MM.1S (cell line): ENCODE measurements at regions not wholly inside any gene's neighbourhood (a gene's known extent, or its start where the extent isn't known, plus 50 kb on each side); places are given as distances from the start of the nearest gene placed in this dataset.
A peak's percentile ranks its signal among the peaks of the same experiment; 100 is the strongest.

Experiments used
- DNase-seq: peaks from one replicate; pipeline ENCODE4 v3.0.0-alpha.2; 2015
- H2AFZ ChIP-seq: fragments of 300-600 bp; sonication (generic); 2 replicates; pipeline ENCODE4 v1.6.0; 2016; ENCODE audit warnings: antibody characterized with exemption, low read length
- H3F3A ChIP-seq: fragments of 300-600 bp; sonication (generic); 2 replicates; pipeline ENCODE4 v1.6.1; 2016; ENCODE audit warnings: mild to moderate bottlenecking, antibody characterized with exemption, low read length, moderate library complexity, mixed read lengths; ENCODE audit not compliant: insufficient read depth
- H3K27ac ChIP-seq: fragments of 300-600 bp; sonication (generic); 2 replicates; pipeline ENCODE4 v1.5.1; 2016; ENCODE audit warnings: mild to moderate bottlenecking, low read length
- H3K27me3 ChIP-seq: fragments of 300-600 bp; sonication (generic); replicated peaks from 2 replicates; pipeline ENCODE4 v1.6.0; 2016; ENCODE audit warnings: low read length; ENCODE audit not compliant: insufficient read depth
- H3K36me3 ChIP-seq: fragments of 300-600 bp; sonication (generic); replicated peaks from 2 replicates; pipeline ENCODE4 v1.6.1; 2016; ENCODE audit warnings: mild to moderate bottlenecking, low read length, mixed read lengths; ENCODE audit not compliant: insufficient read depth
- H3K4me1 ChIP-seq: fragments of 300-600 bp; sonication (generic); 2 replicates; pipeline ENCODE4 v1.6.1; 2016; ENCODE audit warnings: low read length, mixed read lengths
- H3K4me2 ChIP-seq: fragments of 300-600 bp; sonication (generic); 2 replicates; pipeline ENCODE4 v1.6.0; 2016; ENCODE audit warnings: low read depth, low read length
- H3K4me3 ChIP-seq: fragments of 300-600 bp; sonication (generic); 2 replicates; pipeline ENCODE4 v1.5.1; 2016; ENCODE audit warnings: low read length, mixed read lengths
- H3K79me2 ChIP-seq: fragments of 300-600 bp; sonication (generic); 2 replicates; pipeline ENCODE4 v1.6.1; 2016; ENCODE audit warnings: mixed run types, low read length, mixed read lengths
- H3K9ac ChIP-seq: fragments of 300-600 bp; sonication (generic); 2 replicates; pipeline ENCODE4 v1.6.1; 2016; ENCODE audit warnings: low read length, mixed read lengths
- H3K9me2 ChIP-seq: fragments of 300-600 bp; sonication (generic); replicated peaks from 2 replicates; pipeline ENCODE4 v1.6.1; 2016; ENCODE audit warnings: mild to moderate bottlenecking, low read length, mixed read lengths; ENCODE audit not compliant: insufficient read depth
- H3K9me3 ChIP-seq: fragments of 300-600 bp; sonication (generic); replicated peaks from 2 replicates; pipeline ENCODE4 v1.6.1; 2016; ENCODE audit warnings: mild to moderate bottlenecking, low read length, mixed read lengths; ENCODE audit not compliant: insufficient read depth
- H4K20me1 ChIP-seq: fragments of 300-600 bp; sonication (generic); 2 replicates; pipeline ENCODE4 v1.6.1; 2016; ENCODE audit warnings: mild to moderate bottlenecking, low read length, moderate library complexity, mixed read lengths; ENCODE audit not compliant: insufficient read depth
- EZH2 ChIP-seq: fragments of 300-600 bp; sonication (generic); optimal IDR thresholded peaks from 2 replicates; pipeline ENCODE3; 2017; ENCODE audit warnings: low read depth, mild to moderate bottlenecking, antibody characterized with exemption, low read length, mixed read lengths
- EZH2phosphoT487 ChIP-seq: fragments of 300-600 bp; sonication (generic); IDR thresholded peaks from 2 replicates; pipeline ENCODE4 v1.6.1; 2018; ENCODE audit warnings: antibody characterized with exemption, low read length
- TF ChIP-seq, protein P1 (sequence below): fragments of 300-600 bp; sonication (generic); IDR thresholded peaks from 2 replicates; pipeline ENCODE4 v1.5.1; 2016; ENCODE audit warnings: antibody characterized with exemption, low read length, mixed read lengths

DNA sequence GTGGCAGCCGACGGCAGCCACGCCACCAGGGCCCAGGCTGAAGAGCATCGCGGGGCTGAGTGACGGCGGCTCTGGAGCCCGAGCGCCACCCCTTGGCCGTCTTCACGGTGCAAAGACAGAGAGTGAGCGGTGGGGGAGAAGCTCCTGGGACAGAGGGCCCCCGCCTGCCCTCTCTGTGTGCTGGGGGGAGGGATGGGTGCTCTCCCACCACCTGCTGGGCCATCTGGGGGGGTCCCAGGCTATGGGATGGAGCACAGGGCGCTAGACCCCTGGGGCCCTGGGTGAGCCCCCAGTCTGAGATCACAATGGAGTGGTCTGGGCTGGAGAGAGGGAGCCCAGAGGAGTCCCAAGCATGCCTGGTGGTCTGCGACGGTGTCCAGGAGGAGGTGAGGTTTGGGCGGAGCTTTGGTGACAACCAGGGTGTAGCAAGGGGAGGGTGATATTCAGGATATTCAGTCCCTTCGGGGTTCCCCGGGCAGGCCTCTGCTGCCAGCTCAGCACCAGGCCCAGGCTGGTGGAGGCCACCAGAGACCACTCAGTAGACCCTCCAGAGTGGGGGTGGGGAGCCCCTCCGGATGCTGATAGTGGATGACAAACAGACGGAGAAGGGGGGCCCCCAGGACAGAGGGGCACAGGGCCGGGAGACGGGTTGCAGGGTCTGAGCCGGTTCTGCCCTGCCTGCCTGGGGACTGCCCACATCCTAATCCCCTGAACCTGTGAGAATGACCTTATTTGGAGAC lies 78.1 kb upstream of the PRR5 start:
- Histone ChIP-seq H3K36me3 (no peaks in the 10 kb centered on the region), H3F3A (no peaks in the 10 kb centered on the region), H3K27me3 (peaks cover 83% of the 10 kb centered on the region), H3K4me2 (no peak overlapping the region), H3K4me3 (no peak overlapping the region), H3K9me3 (no peaks in the 10 kb centered on the region), H2AFZ (no peak overlapping the region), H3K79me2 (no peaks in the 10 kb centered on the region), H4K20me1 (no peaks in the 10 kb centered on the region), H3K9ac (no peak overlapping the region), H3K4me1 (no peaks in the 10 kb centered on the region), H3K27ac (no peak overlapping the region), H3K9me2 (no peaks in the 10 kb centered on the region)
- no peak for TF ChIP-seq EZH2
- TF ChIP-seq, protein P1, sequence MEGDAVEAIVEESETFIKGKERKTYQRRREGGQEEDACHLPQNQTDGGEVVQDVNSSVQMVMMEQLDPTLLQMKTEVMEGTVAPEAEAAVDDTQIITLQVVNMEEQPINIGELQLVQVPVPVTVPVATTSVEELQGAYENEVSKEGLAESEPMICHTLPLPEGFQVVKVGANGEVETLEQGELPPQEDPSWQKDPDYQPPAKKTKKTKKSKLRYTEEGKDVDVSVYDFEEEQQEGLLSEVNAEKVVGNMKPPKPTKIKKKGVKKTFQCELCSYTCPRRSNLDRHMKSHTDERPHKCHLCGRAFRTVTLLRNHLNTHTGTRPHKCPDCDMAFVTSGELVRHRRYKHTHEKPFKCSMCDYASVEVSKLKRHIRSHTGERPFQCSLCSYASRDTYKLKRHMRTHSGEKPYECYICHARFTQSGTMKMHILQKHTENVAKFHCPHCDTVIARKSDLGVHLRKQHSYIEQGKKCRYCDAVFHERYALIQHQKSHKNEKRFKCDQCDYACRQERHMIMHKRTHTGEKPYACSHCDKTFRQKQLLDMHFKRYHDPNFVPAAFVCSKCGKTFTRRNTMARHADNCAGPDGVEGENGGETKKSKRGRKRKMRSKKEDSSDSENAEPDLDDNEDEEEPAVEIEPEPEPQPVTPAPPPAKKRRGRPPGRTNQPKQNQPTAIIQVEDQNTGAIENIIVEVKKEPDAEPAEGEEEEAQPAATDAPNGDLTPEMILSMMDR: 0 out of 2 replicates have a peak, but pooled peaks have one; percentile 13
- DNase-seq: peak; percentile 10

DNA sequence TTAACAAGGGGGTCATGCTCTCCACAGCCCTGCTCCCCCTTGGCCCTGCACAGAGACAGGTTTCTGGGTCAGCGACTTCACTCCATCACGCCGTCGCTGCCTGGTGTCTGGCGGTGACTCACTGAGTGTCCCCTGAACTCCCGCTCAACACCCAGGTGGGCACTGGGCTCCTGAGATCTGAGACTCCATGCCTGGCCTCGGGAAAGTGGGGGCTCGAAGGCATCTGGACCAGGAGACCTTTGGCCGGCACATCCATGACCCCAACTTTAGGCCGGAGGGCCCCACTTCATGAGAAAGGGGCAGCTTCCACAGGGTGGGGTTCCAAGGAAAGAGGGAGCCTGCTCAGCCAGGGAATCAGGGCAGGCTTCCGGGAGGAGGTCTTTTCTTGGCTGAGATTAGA lies 79.3 kb upstream of the PRR5 start:
- no peak overlapping the region for H2AFZ ChIP-seq

GRCh38 chr22:44622147-44622427 lies 79.9 kb upstream of the PRR5 start:
- no peaks in the 10 kb centered on the region for H3K4me1 ChIP-seq
- no peak overlapping the region for H3K4me3 ChIP-seq
- H3K27me3 ChIP-seq: peaks cover 72% of the 10 kb centered on the region
- H3K9me3 ChIP-seq: no peaks in the 10 kb centered on the region
- TF ChIP-seq EZH2: no peak
- TF ChIP-seq, protein P1: no peak
- TF ChIP-seq EZH2phosphoT487: no peak
- no peaks in the 10 kb centered on the region for H3K79me2 ChIP-seq
- H3K4me2 ChIP-seq: no peak overlapping the region
- peak; percentile 12 for DNase-seq
- no peak overlapping the region for H2AFZ ChIP-seq
- H3K27ac ChIP-seq: no peak overlapping the region
- no peaks in the 10 kb centered on the region for H4K20me1 ChIP-seq
- H3K36me3 ChIP-seq: no peaks in the 10 kb centered on the region
- no peaks in the 10 kb centered on the region for H3F3A ChIP-seq
- no peak overlapping the region for H3K9ac ChIP-seq
- no peaks in the 10 kb centered on the region for H3K9me2 ChIP-seq

More for the DNA sequence above, 79.3 kb upstream of the PRR5 start:
- Histone ChIP-seq H3K9me2 (no peaks in the 10 kb centered on the region), H3K36me3 (no peaks in the 10 kb centered on the region), H3K79me2 (no peaks in the 10 kb centered on the region), H3K9me3 (no peaks in the 10 kb centered on the region), H3K4me3 (no peak overlapping the region), H3K27ac (no peak overlapping the region), H3F3A (no peaks in the 10 kb centered on the region), H3K9ac (no peak overlapping the region), H3K4me1 (no peaks in the 10 kb centered on the region), H4K20me1 (no peaks in the 10 kb centered on the region), H3K27me3 (peaks cover 73% of the 10 kb centered on the region), H3K4me2 (no peak overlapping the region)
- TF ChIP-seq EZH2phosphoT487 (no peak), EZH2 (no peak)
- TF ChIP-seq, protein P1: no peak
- DNase-seq: no peak
